HEK293T (cell line): ENCODE measurements at regions not wholly inside any gene's neighbourhood (a gene's known extent, or its start where the extent isn't known, plus 50 kb on each side); places are given as distances from the start of the nearest gene placed in this dataset.

Experiments
- ARNT ChIP-seq: fragments of 450-650 bp; IDR thresholded peaks from 2 replicates; pipeline ENCODE4 v1.6.1; 2017; ENCODE audit warnings: mild to moderate bottlenecking
- BHLHE40 ChIP-seq: fragments of 450-650 bp; IDR thresholded peaks from 2 replicates; pipeline ENCODE4 v1.6.1; 2016; ENCODE audit warnings: mild to moderate bottlenecking, moderate library complexity, borderline replicate concordance
- CTBP1 ChIP-seq: fragments of 450-650 bp; IDR thresholded peaks from 2 replicates; pipeline ENCODE4 v1.6.1; 2016; ENCODE audit warnings: borderline replicate concordance
- ELF4 ChIP-seq: fragments of 450-650 bp; IDR thresholded peaks from 2 replicates; pipeline ENCODE4 v1.6.1; 2017; ENCODE audit warnings: antibody characterized with exemption
- FOXA1 ChIP-seq: fragments of 450-650 bp; IDR thresholded peaks from 2 replicates; pipeline ENCODE4 v1.6.1; 2016; ENCODE audit warnings: mild to moderate bottlenecking
- FOXK2 ChIP-seq: fragments of 450-650 bp; IDR thresholded peaks from 2 replicates; pipeline ENCODE4 v1.6.1; 2016; ENCODE audit warnings: mild to moderate bottlenecking
- FOXM1 ChIP-seq: fragments of 450-650 bp; IDR thresholded peaks from 2 replicates; pipeline ENCODE4 v1.6.1; 2017; ENCODE audit warnings: mild to moderate bottlenecking, borderline replicate concordance
- HDGF ChIP-seq: fragments of 450-650 bp; IDR thresholded peaks from 2 replicates; pipeline ENCODE4 v1.6.1; 2017; ENCODE audit warnings: antibody characterized with exemption, borderline replicate concordance
- L3MBTL2 ChIP-seq: fragments of 450-650 bp; conservative IDR thresholded peaks from 2 replicates; pipeline ENCODE4 v1.6.1; 2016; ENCODE audit warnings: mild to moderate bottlenecking
- LEF1 ChIP-seq: fragments of 450-650 bp; IDR thresholded peaks from 2 replicates; pipeline ENCODE4 v1.6.1; 2017; ENCODE audit warnings: mild to moderate bottlenecking, borderline replicate concordance
- SP1 ChIP-seq: fragments of 450-650 bp; IDR thresholded peaks from 2 replicates; pipeline ENCODE4 v1.6.1; 2017
- SUZ12 ChIP-seq: fragments of 450-650 bp; IDR thresholded peaks from 2 replicates; pipeline ENCODE4 v1.6.1; 2016; ENCODE audit warnings: mild to moderate bottlenecking
- TARDBP ChIP-seq: fragments of 450-650 bp; IDR thresholded peaks from 2 replicates; pipeline ENCODE4 v1.6.1; 2016
- ZNF384 ChIP-seq: fragments of 450-650 bp; IDR thresholded peaks from 2 replicates; pipeline ENCODE4 v1.6.1; 2016

DNA sequence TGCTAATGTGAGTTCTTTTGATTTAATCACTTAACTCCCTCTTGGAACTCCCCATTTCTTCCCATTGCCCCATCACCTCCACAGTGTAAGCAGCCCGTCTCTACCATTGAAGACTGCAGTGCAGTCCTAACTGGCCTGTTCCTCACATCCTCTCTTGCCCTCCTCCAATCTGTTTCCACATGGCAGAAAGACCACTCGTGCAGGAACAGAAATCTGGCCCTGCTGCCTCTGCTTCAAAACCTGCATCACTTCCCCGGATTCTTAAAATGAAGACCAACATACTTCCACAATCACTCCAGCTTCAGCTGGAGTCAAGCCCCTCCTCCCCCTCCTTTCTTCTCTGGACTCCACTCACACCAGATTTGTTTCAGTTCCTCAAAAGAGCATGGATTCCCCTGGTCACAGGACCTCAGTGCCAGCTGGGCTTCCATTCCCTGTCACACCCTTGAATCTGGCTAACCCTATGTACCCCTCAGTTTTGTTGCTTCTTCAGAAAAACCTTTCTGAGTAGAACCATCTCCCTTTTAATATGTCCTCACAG, 802.3 kb downstream of the MAFB start:
- TF ChIP-seq SP1 (no peak), BHLHE40 (no peak), ZNF384 (no peak), CTBP1 (no peak), LEF1 (no peak), ELF4 (no peak), FOXM1 (no peak), FOXK2 (no peak), SUZ12 (no peak), ARNT (no peak), HDGF (no peak), FOXA1 (no peak), L3MBTL2 (no peak), TARDBP (no peak)
